GM23338 (cell line): ENCODE measurements at regions not wholly inside any gene's neighbourhood (a gene's known extent, or its start where the extent isn't known, plus 50 kb on each side); places are given as distances from the start of the nearest gene placed in this dataset.

Experiments used
- ATAC-seq: fragments of 200-7000 bp; cut with Tn5 transposase; 3 replicates; pipeline ENCODE4 v1.9.1; 2020
- DNase-seq: peaks from one replicate; pipeline ENCODE4 v3.0.0-alpha.2; 2015; ENCODE audit warnings: low spot score
- H2AFZ ChIP-seq: fragments of 200-600 bp; sonication (generic); 2 replicates; pipeline ENCODE4 v1.8.0; 2016; ENCODE audit warnings: antibody characterized with exemption, mild to moderate bottlenecking, moderate library complexity
- H3F3A ChIP-seq: fragments of 200-600 bp; sonication (generic); replicated peaks from 2 replicates; pipeline ENCODE4 v1.8.0; 2017; ENCODE audit warnings: antibody characterized with exemption, mixed run types, low read depth
- H3K27ac ChIP-seq: fragments of 200-600 bp; sonication (generic); 2 replicates; pipeline ENCODE4 v1.6.1; 2016; ENCODE audit warnings: low read depth
- H3K27me3 ChIP-seq: fragments of 200-600 bp; sonication (generic); 2 replicates; pipeline ENCODE4 v1.8.0; 2016; ENCODE audit warnings: mild to moderate bottlenecking, mixed run types, moderate library complexity; ENCODE audit not compliant: insufficient read depth
- H3K36me3 ChIP-seq: fragments of 200-600 bp; sonication (generic); 2 replicates; pipeline ENCODE4 v1.8.0; 2016; ENCODE audit warnings: mild to moderate bottlenecking; ENCODE audit not compliant: insufficient read depth
- H3K4me1 ChIP-seq: fragments of 200-600 bp; sonication (generic); 2 replicates; pipeline ENCODE4 v1.8.0; 2016; ENCODE audit warnings: mild to moderate bottlenecking, moderate library complexity; ENCODE audit not compliant: insufficient read depth
- H3K4me2 ChIP-seq: fragments of 200-600 bp; sonication (generic); 2 replicates; pipeline ENCODE4 v1.7.1; 2017; ENCODE audit warnings: mixed run types
- H3K4me3 ChIP-seq: fragments of 200-600 bp; sonication (generic); 2 replicates; pipeline ENCODE4 v1.6.1; 2016; ENCODE audit warnings: mixed run types
- H3K79me2 ChIP-seq: fragments of 200-600 bp; sonication (generic); replicated peaks from 2 replicates; pipeline ENCODE4 v1.8.0; 2017; ENCODE audit warnings: mild to moderate bottlenecking; ENCODE audit not compliant: insufficient read depth
- H3K9me2 ChIP-seq: fragments of 200-600 bp; sonication (generic); 2 replicates; pipeline ENCODE4 v1.8.0; 2017; ENCODE audit not compliant: insufficient read depth
- H4K20me1 ChIP-seq: fragments of 200-600 bp; sonication (generic); replicated peaks from 2 replicates; pipeline ENCODE4 v1.8.0; 2017; ENCODE audit warnings: mild to moderate bottlenecking; ENCODE audit not compliant: insufficient read depth
- H3K27ac Mint-ChIP-seq: 2 replicates; pipeline ENCODE4 v1.8.0; 2020; ENCODE audit warnings: inconsistent platforms, mild to moderate bottlenecking, moderate library complexity, mixed read lengths
- H3K27me3 Mint-ChIP-seq: 3 replicates; pipeline ENCODE4 v1.8.0; 2022; ENCODE audit warnings: low read depth, mild to moderate bottlenecking, moderate library complexity, mixed read lengths, inconsistent platforms; ENCODE audit not compliant: insufficient read depth, poor library complexity
- H3K36me3 Mint-ChIP-seq: 3 replicates; pipeline ENCODE4 v1.8.0; 2021; ENCODE audit warnings: low read depth, mild to moderate bottlenecking, inconsistent platforms, moderate library complexity, mixed read lengths
- H3K4me1 Mint-ChIP-seq: 3 replicates; pipeline ENCODE4 v1.8.0; 2020; ENCODE audit warnings: mild to moderate bottlenecking, inconsistent platforms, mixed read lengths
- H3K4me3 Mint-ChIP-seq: 3 replicates; pipeline ENCODE4 v1.8.0; 2021; ENCODE audit warnings: moderate library complexity, mild to moderate bottlenecking, inconsistent platforms, mixed read lengths
- H3K9me3 Mint-ChIP-seq: 3 replicates; pipeline ENCODE4 v1.8.0; 2020; ENCODE audit warnings: moderate library complexity, mild to moderate bottlenecking, inconsistent platforms, mixed read lengths
- CREB1 ChIP-seq: fragments of 250-450 bp; sonication (Bioruptor Pico); IDR thresholded peaks from 2 replicates; pipeline ENCODE4 v1.5.0; 2020; ENCODE audit warnings: low read depth, mild to moderate bottlenecking, moderate library complexity
- EZH2 ChIP-seq: fragments of 200-600 bp; sonication (generic); IDR thresholded peaks from one replicate; pipeline ENCODE4 v1.8.0; 2017; ENCODE audit warnings: antibody characterized with exemption, mild to moderate bottlenecking, low read depth; ENCODE audit not compliant: unreplicated experiment
- EZH2phosphoT487 ChIP-seq: fragments of 200-600 bp; sonication (generic); IDR thresholded peaks from one replicate; pipeline ENCODE4 v1.8.1; 2018; ENCODE audit warnings: antibody characterized with exemption; ENCODE audit not compliant: unreplicated experiment
- JUNB ChIP-seq: IDR thresholded peaks from one replicate; pipeline ENCODE4 v1.6.1; 2016; ENCODE audit warnings: antibody characterized with exemption; ENCODE audit not compliant: unreplicated experiment
- NANOG ChIP-seq: IDR thresholded peaks from 2 replicates; pipeline ENCODE4 v1.6.1; 2016; ENCODE audit warnings: antibody characterized with exemption, borderline replicate concordance
- POLR2AphosphoS5 ChIP-seq: IDR thresholded peaks from 2 replicates; pipeline ENCODE4 v1.6.1; 2016; ENCODE audit warnings: antibody characterized with exemption, low read depth
- STAT1 ChIP-seq: IDR thresholded peaks from one replicate; pipeline ENCODE4 v1.6.1; 2016; ENCODE audit warnings: antibody characterized with exemption; ENCODE audit not compliant: unreplicated experiment
- ZNF114 ChIP-seq: fragments of 250-450 bp; sonication (Bioruptor Pico); IDR thresholded peaks from 2 replicates; pipeline ENCODE4 v1.5.0; 2020; ENCODE audit warnings: mild to moderate bottlenecking, moderate library complexity
- ZNF331 ChIP-seq: fragments of 250-450 bp; sonication (Bioruptor Pico); IDR thresholded peaks from 2 replicates; pipeline ENCODE4 v1.5.0; 2020; ENCODE audit warnings: low read depth, mild to moderate bottlenecking, moderate library complexity
- TF ChIP-seq, protein P1 (sequence below), 2 experiments: fragments of 200-600 bp in 1 of 2; sonication (generic) in 1 of 2; conservative IDR thresholded peaks; 2 replicates each; pipeline versions ENCODE4 v1.5.1 to v1.6.1; 2016 to 2017; ENCODE audit warnings: antibody characterized with exemption in 2 of 2, low read depth in 2 of 2, mild to moderate bottlenecking in 2 of 2, moderate library complexity in 1 of 2
- TF ChIP-seq, protein P2 (sequence below): IDR thresholded peaks from 2 replicates; pipeline ENCODE4 v1.6.1; 2016; ENCODE audit warnings: antibody characterized with exemption
- TF ChIP-seq, protein P3 (sequence below): IDR thresholded peaks from one replicate; pipeline ENCODE4 v1.6.1; 2018; ENCODE audit warnings: antibody characterized with exemption; ENCODE audit not compliant: unreplicated experiment

DNA sequence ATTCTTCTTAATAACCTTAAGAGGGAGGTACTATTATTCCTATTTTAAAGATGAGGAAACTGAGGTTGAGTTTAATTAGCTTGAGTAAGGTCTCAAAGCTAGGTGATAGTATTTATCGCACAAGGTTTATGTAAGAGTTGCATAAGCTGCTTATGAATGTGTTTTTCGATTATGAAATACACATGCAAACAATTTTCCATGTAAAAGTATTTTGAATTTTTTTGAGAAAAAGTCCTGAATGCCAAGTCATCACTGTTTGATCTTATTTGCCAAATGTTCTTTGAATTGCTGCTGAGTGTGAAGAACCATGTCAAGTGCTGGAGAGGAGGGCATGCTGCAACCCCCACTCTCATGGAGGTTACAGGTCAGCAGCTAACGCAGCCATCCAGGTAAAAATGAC, 174.4 kb downstream of the CARTPT start:
- Histone ChIP-seq H4K20me1 (no peaks in the 10 kb centered on the region), H3K79me2 (no peaks in the 10 kb centered on the region), H3K9me2 (peaks cover 10% of the 10 kb centered on the region), H3K36me3 (no peaks in the 10 kb centered on the region), H3K4me2 (no peak overlapping the region), H3K4me3 (no peak overlapping the region), H3K27me3 (no peaks in the 10 kb centered on the region), H2AFZ (no peak overlapping the region), H3K4me1 (no peaks in the 10 kb centered on the region), H3F3A (no peaks in the 10 kb centered on the region), H3K27ac (no peak overlapping the region)
- H3K9me3 Mint-ChIP-seq = peaks cover 13% of the 10 kb centered on the region; the same call in 2 of the 3 replicates
- ATAC-seq (no peak), DNase-seq (no peak)
- peaks cover 15% of the 10 kb centered on the region for H3K4me1 Mint-ChIP-seq
- H3K4me3 Mint-ChIP-seq = no peak overlapping the region
- H3K36me3 Mint-ChIP-seq = no peaks in the 10 kb centered on the region
- no peak for TF ChIP-seq STAT1
- TF ChIP-seq, protein P1, sequence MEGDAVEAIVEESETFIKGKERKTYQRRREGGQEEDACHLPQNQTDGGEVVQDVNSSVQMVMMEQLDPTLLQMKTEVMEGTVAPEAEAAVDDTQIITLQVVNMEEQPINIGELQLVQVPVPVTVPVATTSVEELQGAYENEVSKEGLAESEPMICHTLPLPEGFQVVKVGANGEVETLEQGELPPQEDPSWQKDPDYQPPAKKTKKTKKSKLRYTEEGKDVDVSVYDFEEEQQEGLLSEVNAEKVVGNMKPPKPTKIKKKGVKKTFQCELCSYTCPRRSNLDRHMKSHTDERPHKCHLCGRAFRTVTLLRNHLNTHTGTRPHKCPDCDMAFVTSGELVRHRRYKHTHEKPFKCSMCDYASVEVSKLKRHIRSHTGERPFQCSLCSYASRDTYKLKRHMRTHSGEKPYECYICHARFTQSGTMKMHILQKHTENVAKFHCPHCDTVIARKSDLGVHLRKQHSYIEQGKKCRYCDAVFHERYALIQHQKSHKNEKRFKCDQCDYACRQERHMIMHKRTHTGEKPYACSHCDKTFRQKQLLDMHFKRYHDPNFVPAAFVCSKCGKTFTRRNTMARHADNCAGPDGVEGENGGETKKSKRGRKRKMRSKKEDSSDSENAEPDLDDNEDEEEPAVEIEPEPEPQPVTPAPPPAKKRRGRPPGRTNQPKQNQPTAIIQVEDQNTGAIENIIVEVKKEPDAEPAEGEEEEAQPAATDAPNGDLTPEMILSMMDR (conservative IDR thresholded peaks at IDR 0.05; ENCODE audit: low read depth in 2 of 2) = no peak
- H3K27me3 Mint-ChIP-seq = peaks cover 7% of the 10 kb centered on the region
- H3K27ac Mint-ChIP-seq = no peak overlapping the region

DNA sequence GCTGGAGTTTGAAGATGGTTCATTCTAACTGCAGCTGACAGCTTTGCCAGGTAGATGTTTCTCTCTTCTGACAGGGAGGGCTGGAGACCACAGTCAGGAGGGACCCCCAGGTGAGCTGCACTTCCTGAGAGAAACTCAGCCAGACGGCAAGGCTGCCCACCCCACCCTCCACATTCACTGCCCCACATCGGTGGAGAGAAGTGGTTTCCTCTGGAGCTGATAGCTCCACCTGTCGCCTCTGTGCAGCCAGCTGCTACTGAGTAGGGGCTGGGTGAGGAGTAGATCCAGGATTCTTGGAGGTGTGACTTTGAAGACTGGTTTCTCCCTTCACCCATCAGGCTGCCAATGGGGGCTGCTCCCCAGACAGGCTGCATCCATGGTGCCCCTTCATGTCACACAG, 175.0 kb downstream of the CARTPT start:
- Histone ChIP-seq H3K27ac (no peak overlapping the region), H3K9me2 (peaks cover 10% of the 10 kb centered on the region), H3K27me3 (no peaks in the 10 kb centered on the region), H3K4me2 (no peak overlapping the region), H3K36me3 (no peaks in the 10 kb centered on the region), H2AFZ (no peak overlapping the region), H3F3A (no peaks in the 10 kb centered on the region), H3K4me3 (no peak overlapping the region), H4K20me1 (no peaks in the 10 kb centered on the region), H3K79me2 (no peaks in the 10 kb centered on the region), H3K4me1 (no peaks in the 10 kb centered on the region)
- H3K27me3 Mint-ChIP-seq = peaks cover 7% of the 10 kb centered on the region
- peaks cover 15% of the 10 kb centered on the region for H3K4me1 Mint-ChIP-seq
- H3K9me3 Mint-ChIP-seq = peaks cover 11% of the 10 kb centered on the region; the same call in 2 of the 3 replicates
- ATAC-seq (no peak), DNase-seq (no peak)
- H3K36me3 Mint-ChIP-seq = no peaks in the 10 kb centered on the region
- H3K27ac Mint-ChIP-seq = no peak overlapping the region
- no peak overlapping the region for H3K4me3 Mint-ChIP-seq
- no peak for TF ChIP-seq STAT1
- no peak for TF ChIP-seq NANOG
- no peak for TF ChIP-seq EZH2phosphoT487
- TF ChIP-seq CREB1 = no peak
- TF ChIP-seq, protein P2, sequence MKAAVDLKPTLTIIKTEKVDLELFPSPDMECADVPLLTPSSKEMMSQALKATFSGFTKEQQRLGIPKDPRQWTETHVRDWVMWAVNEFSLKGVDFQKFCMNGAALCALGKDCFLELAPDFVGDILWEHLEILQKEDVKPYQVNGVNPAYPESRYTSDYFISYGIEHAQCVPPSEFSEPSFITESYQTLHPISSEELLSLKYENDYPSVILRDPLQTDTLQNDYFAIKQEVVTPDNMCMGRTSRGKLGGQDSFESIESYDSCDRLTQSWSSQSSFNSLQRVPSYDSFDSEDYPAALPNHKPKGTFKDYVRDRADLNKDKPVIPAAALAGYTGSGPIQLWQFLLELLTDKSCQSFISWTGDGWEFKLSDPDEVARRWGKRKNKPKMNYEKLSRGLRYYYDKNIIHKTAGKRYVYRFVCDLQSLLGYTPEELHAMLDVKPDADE = no peak
- TF ChIP-seq, protein P1 (conservative IDR thresholded peaks at IDR 0.05; ENCODE audit: low read depth in 2 of 2) = no peak
- TF ChIP-seq ZNF331 (CRISPR knock-in tag) = no peak
- no peak for TF ChIP-seq EZH2
- TF ChIP-seq POLR2AphosphoS5 = no peak
- TF ChIP-seq, protein P3, sequence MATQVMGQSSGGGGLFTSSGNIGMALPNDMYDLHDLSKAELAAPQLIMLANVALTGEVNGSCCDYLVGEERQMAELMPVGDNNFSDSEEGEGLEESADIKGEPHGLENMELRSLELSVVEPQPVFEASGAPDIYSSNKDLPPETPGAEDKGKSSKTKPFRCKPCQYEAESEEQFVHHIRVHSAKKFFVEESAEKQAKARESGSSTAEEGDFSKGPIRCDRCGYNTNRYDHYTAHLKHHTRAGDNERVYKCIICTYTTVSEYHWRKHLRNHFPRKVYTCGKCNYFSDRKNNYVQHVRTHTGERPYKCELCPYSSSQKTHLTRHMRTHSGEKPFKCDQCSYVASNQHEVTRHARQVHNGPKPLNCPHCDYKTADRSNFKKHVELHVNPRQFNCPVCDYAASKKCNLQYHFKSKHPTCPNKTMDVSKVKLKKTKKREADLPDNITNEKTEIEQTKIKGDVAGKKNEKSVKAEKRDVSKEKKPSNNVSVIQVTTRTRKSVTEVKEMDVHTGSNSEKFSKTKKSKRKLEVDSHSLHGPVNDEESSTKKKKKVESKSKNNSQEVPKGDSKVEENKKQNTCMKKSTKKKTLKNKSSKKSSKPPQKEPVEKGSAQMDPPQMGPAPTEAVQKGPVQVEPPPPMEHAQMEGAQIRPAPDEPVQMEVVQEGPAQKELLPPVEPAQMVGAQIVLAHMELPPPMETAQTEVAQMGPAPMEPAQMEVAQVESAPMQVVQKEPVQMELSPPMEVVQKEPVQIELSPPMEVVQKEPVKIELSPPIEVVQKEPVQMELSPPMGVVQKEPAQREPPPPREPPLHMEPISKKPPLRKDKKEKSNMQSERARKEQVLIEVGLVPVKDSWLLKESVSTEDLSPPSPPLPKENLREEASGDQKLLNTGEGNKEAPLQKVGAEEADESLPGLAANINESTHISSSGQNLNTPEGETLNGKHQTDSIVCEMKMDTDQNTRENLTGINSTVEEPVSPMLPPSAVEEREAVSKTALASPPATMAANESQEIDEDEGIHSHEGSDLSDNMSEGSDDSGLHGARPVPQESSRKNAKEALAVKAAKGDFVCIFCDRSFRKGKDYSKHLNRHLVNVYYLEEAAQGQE = no peak
- TF ChIP-seq ZNF114 (CRISPR knock-in tag) = no peak
- no peak for TF ChIP-seq JUNB
